ENCODE measurements at regions not wholly inside any gene's neighbourhood (a gene's known extent, or its start where the extent isn't known, plus 50 kb on each side); places are given as distances from the start of the nearest gene placed in this dataset.
"Not testable (repeated sequence)": the region's sequence is repeated elsewhere in the genome, so short reads cannot be mapped to it uniquely, and the experiment has no call there.

DNA sequence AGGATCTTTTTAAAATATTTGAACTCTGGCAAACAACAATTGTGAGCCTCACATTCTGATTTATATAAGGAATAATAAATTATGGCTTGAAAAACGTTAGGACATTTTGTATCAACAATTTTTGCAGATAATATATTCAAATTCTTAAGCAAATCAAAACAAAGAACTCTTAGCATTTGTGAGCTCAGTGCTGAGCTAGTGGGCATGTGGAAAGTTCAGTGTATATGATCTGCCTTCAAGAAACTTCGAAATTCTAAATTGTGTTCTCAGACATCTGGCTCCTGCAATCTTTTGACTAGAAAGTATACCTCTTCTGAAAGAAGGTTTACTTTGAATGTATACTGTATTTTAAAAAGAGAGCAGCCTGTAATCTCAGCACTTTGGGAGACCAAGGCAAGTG is 122.3 kb upstream of the NEIL3 start:
- no peak for DNase-seq (ENCODE audit: low spot score)

DNA sequence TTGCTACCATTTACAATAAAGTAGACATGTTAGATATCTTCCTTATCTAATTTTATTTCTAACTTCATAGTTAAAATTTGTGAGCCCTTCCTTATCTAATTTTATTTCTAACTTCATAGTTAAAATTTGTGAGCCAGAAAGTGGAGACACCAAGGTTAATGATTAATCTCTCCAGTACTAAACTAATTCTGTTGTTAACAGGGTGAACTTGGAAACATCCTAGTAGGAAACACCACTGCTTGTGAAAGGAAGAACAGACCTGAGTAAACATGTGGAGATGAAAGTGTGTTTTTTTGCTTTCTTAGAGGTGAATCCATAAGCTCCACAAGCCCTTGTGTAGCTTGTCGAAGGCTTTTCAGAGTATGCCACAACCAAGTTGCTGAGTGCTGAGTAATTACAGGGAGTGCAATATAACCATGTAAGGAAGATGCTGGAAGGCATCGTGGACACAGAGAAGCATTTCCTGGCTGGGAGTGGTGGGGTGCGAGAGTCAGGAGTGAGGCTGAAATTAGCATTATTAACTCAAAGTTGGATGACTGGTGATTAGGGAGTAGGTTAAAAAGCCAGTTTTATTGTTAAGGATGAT is 118.6 kb upstream of the NEIL3 start:
- no peak for DNase-seq (ENCODE audit: low spot score)

DNA sequence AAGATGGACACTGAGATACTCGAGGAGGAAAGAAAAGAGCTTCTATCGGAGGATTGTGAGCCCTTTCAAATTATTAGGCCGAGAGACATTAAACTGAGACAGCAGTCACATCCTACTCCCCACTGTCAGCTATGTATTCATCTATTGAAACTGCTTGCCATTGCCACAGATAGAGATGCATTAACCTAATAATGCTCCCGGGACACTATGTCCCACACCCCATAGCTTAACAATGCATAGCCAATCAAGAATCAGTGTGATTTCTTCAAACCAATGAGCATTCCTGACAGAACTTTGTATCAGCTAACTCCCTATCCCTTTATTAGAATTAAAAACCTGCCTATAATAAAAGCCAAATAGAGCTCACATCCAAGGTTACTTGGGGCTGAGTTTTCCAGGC is 118.1 kb upstream of the NEIL3 start:
- DNase-seq (ENCODE audit: low spot score): no peak

DNA sequence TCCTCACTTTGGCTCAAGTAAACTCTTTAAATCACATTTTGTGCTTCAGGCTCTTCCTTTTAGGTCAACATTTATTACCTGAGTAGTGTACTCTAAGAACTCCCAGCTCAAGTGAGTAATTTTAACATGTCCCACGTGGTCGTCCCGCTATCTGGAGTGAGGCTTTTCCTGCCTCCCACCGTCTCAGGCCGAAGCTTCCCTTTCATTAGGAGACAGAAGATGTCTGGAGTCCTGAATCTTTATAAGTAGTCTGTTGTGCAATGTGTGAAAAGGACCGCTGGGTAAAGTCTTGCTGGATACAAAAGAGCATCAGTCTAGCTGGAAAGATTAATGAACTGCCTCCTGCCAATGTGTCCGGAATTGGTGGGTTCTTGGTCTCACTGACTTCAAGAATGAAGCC is 117.7 kb upstream of the NEIL3 start:
- no peak for DNase-seq (ENCODE audit: low spot score)

DNA sequence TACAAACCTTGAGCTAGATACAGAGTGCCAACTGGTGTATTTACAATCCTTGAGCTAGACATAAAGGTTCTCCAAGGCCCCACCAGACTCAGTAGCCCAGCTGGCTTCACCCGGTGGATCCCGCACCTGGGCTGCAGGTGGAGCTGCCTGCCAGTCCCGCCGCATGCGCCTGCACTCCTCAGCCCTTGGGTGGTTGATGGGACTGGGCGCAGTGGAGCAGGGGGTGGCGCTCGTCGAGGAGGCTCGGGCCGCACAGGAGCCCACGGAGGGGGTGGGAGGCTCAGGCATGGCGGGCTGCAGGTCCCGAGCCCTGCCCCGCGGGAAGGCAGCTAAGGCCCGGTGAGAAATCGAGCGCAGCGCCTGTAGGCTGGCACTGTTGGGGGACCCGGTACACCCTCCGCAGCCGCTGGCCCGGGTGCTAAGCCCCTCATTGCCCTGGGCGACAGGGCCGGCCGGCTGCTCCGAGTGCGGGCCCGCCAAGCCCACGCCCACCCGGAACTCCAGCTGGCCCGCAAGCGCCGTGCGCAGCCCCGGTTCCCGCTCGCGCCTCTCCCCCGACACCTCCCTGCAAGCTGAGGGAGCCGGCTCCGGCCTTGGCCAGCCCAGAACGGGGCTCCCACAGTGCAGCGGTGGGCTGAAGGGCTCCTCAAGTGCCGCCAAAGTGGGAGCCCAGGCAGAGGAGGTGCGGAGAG is 116.5 kb upstream of the NEIL3 start:
- DNase-seq (ENCODE audit: low spot score): not testable (repeated sequence)

DNA sequence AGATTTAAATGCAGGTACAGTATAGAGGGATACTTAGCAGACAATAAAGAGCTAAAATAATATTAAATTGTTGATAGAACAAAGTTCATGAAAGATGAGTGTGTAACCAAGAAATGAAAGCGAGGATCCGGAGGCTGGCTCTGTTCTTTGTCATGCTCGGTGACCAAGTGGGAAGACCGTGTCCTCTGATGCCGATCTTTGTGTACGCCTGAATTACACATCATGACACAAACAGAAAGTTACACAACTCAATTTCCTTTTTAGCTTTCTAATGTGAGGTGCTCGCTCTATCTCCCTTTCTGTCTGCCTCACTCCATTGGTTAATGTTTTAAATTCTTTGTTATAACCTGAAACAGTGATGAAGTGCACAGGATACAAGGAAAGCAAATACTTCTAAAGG is 114.8 kb upstream of the NEIL3 start:
- DNase-seq (ENCODE audit: low spot score): no peak

DNA sequence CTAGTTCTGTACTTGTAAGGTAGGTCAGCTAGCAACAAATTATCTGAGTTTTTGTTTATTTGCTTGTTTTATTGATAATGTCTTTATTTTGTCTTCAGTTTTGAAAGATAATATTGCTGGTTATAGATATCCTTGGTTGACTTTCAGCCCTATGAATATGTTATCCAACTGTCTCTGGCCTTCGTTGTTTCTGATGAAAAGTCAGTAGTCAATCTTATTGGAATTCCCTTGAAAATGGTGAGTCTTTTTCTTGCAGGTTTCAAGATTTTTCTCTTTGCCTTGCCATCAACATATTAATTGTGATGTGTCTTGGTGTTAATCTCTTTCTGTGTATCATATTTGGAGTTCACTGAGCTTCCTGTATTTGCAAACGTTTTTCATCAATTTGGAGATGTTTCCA is 113.1 kb upstream of the NEIL3 start:
- DNase-seq (ENCODE audit: low spot score): no peak

DNA sequence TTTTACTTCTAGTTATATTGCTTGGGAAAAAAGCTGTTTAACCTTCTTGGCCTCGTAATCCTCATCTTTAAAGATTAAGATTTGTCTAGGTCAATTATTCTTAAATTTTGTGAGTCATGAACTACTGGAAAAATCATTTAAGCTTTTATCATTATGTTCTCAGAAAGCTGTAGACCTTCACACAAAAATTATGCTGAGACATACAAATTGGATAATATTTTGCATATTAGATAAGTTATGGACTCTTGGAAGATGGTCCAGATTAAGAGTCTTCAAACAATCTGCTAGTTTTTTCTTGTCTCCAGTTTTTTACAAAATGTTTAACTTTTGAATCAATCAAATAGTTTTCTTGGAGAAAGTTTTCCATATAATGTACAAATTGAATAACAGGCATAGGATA is 108.1 kb upstream of the NEIL3 start:
- no peak for DNase-seq (ENCODE audit: low spot score)

DNA sequence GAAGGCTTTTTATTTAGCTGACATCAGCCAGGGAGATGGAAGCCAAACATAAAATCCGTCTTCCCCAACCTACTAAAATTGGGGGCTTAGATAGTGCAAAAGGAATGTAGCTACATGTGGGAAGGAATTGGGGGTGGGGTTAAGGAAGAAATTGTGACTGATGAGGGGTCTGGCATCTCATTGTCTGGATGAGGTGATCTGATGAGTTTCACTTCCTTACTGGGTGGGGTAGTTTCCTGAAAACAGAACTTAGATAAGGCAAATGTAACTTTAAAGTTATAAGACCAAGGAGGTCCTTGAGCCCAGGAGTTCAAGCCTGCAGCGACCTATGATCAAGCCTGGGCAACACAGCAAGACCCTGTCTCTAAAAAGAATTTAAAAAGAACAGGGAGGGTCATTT is 105.5 kb upstream of the NEIL3 start:
- no peak for DNase-seq (ENCODE audit: low spot score)

DNA sequence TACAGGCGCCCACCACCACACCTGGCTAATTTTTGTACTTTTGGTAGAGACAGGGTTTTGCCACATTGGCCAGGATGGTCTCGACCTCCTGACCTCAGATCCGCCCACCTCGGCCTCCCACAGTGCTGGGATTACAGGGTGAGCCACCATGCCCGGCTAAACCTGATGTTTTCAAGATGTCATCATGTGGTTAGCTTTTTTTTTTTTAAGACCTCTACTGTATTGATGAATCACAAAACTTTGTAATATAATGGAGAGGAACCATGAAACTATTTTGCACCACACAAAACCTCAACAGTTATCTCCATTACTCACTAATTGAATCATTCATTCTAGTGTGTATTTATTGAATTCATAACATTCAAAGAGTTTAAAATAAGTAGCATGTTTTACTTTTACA is 94.7 kb upstream of the NEIL3 start:
- DNase-seq (ENCODE audit: low spot score): no peak

DNA sequence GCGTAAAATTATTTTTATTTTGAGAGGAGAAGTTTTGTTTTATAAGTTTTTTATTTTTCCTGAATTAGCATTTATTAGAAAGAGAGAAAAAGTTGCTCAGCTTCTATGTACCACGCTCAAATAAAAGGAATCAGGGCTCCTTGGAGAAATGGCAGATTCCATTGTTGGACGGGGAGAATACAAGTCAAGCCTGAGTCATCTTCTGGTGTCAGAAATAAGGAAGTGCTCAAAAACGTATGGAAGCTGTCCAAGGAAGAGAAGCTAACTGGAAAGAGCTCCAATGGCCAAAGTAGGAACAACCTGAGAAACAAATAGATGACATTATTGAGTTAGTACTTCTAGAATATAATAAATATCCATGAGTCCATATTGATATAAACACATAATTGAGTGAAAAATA is 89.3 kb upstream of the NEIL3 start:
- no peak for DNase-seq (ENCODE audit: low spot score)

DNA sequence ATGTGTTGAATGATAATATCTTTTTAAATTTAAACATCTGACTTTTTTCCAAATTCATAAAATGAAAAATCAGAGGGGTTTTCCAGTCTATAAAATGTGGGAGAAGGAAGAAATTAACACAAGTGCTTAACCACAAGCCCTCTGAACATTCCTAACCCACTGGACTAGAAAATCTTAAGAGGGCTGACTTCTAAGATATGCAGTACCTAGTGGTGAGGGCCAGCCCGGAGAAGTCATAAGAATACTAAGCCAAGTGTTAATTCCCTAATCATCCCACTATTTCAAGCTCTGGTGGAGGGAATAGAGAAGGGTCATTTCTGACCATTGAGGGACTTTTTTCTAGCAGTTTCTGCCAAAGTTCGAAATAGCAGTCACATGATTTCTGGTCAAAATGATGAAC is 86.9 kb upstream of the NEIL3 start:
- no peak for DNase-seq (ENCODE audit: low spot score)

DNA sequence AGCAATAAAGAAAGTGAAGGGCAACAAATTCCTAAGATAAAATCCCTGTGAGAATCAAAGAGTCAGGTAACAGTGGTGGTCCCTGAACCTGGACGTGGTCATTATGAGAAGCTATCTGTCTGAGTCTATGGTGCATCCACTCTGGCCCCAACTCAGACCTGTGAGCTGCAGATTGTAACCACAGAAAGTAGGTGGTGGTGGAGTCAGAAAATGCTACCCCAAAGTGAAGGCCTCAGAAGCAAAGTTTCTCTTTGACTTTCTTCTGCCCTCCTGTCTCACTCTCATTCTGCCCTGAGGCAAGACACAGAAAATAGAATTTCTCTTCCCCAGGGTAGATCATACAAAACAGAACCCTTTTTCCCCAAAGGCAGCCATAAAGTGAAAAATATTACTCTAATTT is 84.1 kb upstream of the NEIL3 start:
- DNase-seq (ENCODE audit: low spot score): no peak

DNA sequence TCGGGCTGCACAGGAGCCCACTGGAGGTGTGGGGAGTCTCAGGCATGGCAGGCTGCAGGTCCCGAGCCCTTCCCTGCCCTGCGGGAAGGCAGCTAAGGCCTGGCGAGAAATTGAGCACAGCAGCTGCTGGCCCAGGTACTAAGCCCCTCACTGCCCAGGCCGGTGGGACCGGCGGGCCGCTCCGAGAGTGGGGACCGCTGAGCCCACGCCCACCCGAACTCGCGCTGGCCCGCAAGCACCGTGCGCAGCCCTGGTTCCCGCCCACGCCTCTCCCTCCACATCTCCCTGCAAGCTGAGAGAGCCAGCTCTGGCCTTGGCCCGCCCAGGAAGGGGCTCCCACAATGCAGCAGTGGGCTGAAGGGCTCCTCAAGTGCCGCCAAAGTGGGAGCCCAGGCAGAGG is 82.0 kb upstream of the NEIL3 start:
- DNase-seq (ENCODE audit: low spot score): no peak

DNA sequence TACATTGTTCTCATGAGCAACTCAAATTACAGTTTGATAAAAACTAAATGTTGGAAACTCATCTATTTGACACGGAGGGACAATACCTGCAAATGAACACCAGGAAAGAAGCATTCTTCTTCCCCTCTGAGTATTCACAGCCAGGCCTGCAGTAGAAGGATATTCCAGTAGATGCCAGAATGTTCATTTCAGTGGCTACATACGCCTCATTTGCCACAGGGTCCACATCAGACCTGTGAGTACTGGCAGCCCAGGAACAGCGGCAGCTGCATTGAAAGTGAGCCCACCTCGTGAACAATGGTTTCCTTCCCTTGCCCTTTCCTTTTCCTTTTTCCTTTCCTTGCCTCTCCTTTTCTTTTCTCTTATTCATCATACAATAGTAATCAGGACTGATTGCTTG is 81.1 kb upstream of the NEIL3 start:
- DNase-seq (ENCODE audit: low spot score): no peak

DNA sequence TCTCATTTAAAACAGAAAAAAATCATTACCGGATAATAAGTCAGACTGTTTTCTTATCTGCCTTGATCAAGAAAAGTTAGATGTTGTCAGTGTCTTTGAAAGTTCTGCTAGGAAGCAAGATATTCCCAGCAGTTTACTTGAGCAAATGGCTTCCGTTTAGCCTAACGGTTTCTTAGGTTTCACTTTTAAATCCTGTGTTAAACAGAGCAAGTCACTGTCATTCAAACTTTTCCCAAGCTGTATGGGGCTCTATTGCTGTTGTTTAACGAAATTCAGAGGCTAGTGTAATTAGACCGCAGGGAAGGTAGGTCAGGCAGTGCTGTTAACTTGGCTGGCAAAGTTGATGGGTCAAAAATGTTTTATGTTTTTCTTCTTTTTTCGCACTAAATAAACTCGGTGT is 80.3 kb upstream of the NEIL3 start:
- no peak for DNase-seq (ENCODE audit: low spot score)

DNA sequence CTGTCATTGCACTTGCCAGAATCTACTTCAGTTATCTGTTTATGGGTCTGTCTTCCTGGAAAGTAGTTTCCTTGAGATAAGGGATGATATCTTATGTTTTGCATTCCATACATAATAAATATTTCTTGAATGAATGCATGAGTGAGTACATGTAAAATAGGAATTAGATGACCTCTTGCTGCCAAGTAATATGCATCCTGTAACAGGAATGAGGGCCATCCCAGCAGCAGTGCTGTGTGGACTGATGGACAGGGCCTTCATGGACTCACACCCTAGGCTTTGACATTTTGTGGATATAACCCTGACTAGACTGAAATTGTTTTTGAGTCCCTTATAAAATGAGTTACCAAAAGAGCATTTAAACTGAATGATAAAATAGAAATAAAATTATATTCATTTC is 77.2 kb upstream of the NEIL3 start:
- no peak for DNase-seq (ENCODE audit: low spot score)

DNA sequence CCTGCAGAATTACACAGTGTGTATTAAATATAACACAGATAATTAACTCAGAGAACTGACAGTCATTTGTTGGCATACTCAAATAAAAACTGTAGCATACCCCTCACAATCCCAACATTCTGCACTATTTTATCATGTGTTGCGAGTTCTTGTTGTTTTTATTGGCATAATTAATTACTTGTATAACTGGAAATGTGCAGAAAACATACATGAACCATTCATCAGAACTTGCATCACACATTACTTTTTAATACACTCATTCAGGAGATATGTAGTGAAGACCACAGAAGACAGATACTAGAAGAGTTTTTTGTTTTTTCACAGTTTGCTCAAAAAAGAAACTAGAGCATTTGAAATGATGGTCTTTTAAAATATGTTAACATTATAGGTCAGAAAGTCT is 74.6 kb upstream of the NEIL3 start:
- no peak for DNase-seq (ENCODE audit: low spot score)

DNA sequence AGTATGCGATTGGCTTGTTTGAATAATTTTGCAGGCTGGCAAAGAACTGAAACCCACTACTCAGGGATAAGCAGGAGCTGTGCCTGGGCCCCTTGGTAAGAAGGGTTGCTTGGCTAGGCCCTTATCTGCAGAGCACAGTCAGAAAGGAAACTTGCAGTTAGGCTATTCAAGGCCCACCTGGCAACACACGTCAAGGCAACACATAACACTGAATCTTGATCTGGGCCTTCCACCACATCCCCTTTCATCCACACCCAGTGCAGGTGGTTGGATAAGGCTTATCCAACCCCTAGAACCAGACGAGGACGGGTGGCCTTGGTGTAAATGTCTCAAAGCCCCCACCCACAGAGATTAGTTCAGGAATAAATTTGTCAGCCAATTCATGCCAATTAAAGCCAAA is 72.8 kb upstream of the NEIL3 start:
- DNase-seq (ENCODE audit: low spot score): no peak

DNA sequence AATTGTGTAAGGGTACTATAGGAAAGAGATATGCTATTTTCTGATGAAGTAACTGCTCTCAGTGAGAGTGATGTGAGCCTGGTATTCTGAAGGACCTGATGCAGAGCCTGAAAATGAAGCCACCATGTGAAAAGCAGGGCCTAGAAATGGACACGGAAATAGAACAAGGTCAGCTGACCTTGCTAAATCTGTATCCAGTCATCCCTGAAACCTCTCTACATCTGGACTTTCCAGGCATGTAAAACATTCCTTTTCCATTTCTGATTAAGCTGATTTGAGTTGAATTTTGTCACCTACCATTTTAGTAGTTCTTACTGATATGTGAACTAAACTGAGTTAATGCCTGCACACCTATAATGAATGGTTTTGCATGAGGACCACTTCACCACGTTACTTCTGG is 72.4 kb upstream of the NEIL3 start:
- DNase-seq (ENCODE audit: low spot score): no peak

DNA sequence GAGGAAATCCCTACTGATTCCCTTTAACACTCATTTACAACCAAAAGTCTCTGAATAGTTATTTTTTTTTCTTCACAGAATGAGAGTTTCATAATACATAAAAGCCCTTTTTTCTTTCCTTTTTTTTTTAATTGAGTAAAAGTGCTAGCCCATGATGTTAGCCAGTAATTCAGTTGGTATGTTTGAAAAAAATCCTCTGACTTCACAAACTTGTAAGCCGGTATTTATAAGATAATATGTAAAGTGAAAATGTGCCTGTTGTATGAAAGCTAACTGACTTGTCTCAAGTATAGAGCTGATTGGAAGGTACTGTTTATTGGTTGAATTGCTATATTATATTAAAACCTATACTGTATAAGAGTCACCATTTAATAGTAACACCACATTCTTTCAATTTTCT is 70.2 kb upstream of the NEIL3 start:
- DNase-seq (ENCODE audit: low spot score): no peak

DNA sequence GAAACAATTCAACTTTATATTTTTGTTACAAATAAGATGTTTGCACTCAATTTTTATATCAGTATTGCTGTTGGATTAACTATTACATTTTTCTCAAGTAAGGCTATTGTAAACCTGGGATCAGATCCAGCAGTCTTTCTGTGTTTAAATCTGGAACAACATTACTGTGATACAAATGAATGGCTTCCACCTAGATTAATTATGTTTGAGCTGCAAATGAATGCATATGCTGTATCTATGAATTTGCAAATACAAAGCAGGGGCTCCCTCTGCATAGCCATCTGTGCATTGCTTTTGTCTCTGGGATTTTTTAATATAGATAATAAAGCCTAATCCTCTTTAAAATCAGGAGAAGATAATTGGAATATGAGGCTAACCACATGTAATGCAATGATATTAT is 69.8 kb upstream of the NEIL3 start:
- no peak for DNase-seq (ENCODE audit: low spot score)

DNA sequence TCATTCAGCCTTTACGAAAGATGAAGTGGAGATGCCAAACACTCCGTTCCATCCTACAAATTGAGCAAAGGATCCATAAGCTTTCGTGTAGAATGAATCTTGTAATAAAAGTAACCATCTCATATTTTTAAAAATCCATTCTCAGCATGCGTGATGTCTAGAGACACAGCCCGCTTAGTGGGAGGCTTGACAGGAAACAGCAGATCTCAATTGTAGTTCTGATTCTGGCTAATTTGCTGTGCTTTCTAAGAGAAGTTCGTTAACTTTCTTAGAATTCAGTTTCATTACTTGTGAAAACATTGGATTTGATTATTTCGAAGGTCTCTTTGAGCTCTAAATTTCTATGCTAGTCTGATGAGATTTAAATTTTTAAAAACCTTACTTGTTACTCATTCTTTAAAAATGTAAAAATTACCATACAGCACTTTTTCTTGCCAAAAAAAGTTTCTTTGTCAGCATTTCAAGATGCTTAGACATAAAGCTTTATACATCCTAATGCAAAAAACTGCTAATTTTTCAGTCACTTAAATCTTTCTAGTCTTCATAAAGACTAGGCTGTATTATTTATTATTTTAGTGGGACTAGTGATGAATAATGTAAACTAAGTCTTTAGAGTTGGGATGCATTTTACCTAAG is 66.9 kb upstream of the NEIL3 start:
- no peak for DNase-seq (ENCODE audit: low spot score)
